ENCODE measurements at regions not wholly inside any gene's neighbourhood (a gene's known extent, or its start where the extent isn't known, plus 50 kb on each side); places are given as distances from the start of the nearest gene placed in this dataset.
A peak's percentile ranks its signal among the peaks of the same experiment; 100 is the strongest.

GRCh38 chr17:27977751-27978688 lies 64.5 kb upstream of the NLK start:
- Histone ChIP-seq H3K9ac (no peak overlapping the region), H3K27me3 (no peaks in the 10 kb centered on the region), H3K4me1 (peaks cover 0 to 20% (median 9%) of the 10 kb centered on the region in 10 experiments; a peak in 15 of 20 replicates), H4K20me1 (no peaks in the 10 kb centered on the region), H3K36me3 (no peaks in the 10 kb centered on the region), H3K27ac (no peak overlapping the region), H3K4me3 (no peak overlapping the region), H3K4me2 (0 out of 22 replicates have a peak overlapping the region, but pooled peaks of 1 of the 11 experiments have one; percentile 1), H3K9me3 (replicated peaks in 1 of 11) (peaks cover 0 to 5% (median 0%) of the 10 kb centered on the region in 11 experiments; a peak in 1 of 22 replicates)
- TF ChIP-seq Cebpa-rat (IDR thresholded peaks at IDR 0.05), result no peak

GRCh38 chr17:27978689-27979175 lies 63.7 kb upstream of the NLK start:
- H3K27me3 ChIP-seq, result no peaks in the 10 kb centered on the region
- H3K9ac ChIP-seq, result no peak overlapping the region
- no peak overlapping the region for H3K4me2 ChIP-seq
- no peak overlapping the region for H3K27ac ChIP-seq
- no peaks in the 10 kb centered on the region for H4K20me1 ChIP-seq
- H3K9me3 ChIP-seq (replicated peaks in 1 of 11), result peaks cover 0 to 5% (median 0%) of the 10 kb centered on the region in 11 experiments; a peak in 1 of 22 replicates
- H3K4me1 ChIP-seq, result peaks cover 0 to 21% (median 9%) of the 10 kb centered on the region in 10 experiments; a peak in 15 of 20 replicates
- no peak overlapping the region for H3K4me3 ChIP-seq
- no peak for TF ChIP-seq Cebpa-rat (IDR thresholded peaks at IDR 0.05)
- no peaks in the 10 kb centered on the region for H3K36me3 ChIP-seq

- H3K27ac ChIP-seq, result no peak overlapping the region
- H3K36me3 ChIP-seq, result no peaks in the 10 kb centered on the region
- no peaks in the 10 kb centered on the region for H3K9me3 ChIP-seq (replicated peaks in 1 of 11)
- TF ChIP-seq Cebpa-rat (IDR thresholded peaks at IDR 0.05), result no peak
- no peak overlapping the region for H3K9ac ChIP-seq
- H3K27me3 ChIP-seq, result no peaks in the 10 kb centered on the region
- no peaks in the 10 kb centered on the region for H4K20me1 ChIP-seq
- H3K4me2 ChIP-seq, result no peak overlapping the region
- H3K4me1 ChIP-seq, result peaks cover 4 to 26% (median 13%) of the 10 kb centered on the region in 10 experiments
- H3K4me3 ChIP-seq, result no peak overlapping the region
Observed at GRCh38 chr17:27980043-27980442, 62.4 kb upstream of the NLK start.

- no peaks in the 10 kb centered on the region for H3K9me3 ChIP-seq (replicated peaks in 1 of 11)
- H3K4me1 ChIP-seq, result peaks cover 11 to 34% (median 20%) of the 10 kb centered on the region in 10 experiments
- H3K9ac ChIP-seq, result no peak overlapping the region
- no peaks in the 10 kb centered on the region for H4K20me1 ChIP-seq
- no peak overlapping the region for H3K27ac ChIP-seq
- no peak overlapping the region for H3K4me3 ChIP-seq
- no peak for TF ChIP-seq Cebpa-rat (IDR thresholded peaks at IDR 0.05)
- H3K4me2 ChIP-seq, result peak overlapping the region in 6 of 11 experiments; percentile 4 to 81 (median 40); a peak in 7 of 22 replicates
- no peaks in the 10 kb centered on the region for H3K36me3 ChIP-seq
- no peaks in the 10 kb centered on the region for H3K27me3 ChIP-seq
Observed at GRCh38 chr17:27981978-27982377, 60.5 kb upstream of the NLK start.

- no peak overlapping the region for H3K9ac ChIP-seq
- no peak overlapping the region for H3K4me3 ChIP-seq
- no peaks in the 10 kb centered on the region for H3K9me3 ChIP-seq (replicated peaks in 1 of 11)
- no peaks in the 10 kb centered on the region for H3K27me3 ChIP-seq
- H3K36me3 ChIP-seq, result no peaks in the 10 kb centered on the region
- no peak overlapping the region for H3K27ac ChIP-seq
- TF ChIP-seq Cebpa-rat (IDR thresholded peaks at IDR 0.05), result no peak
- H3K4me2 ChIP-seq, result peak overlapping the region in 2 of 11 experiments; percentile 56 to 81; a peak in 4 of 22 replicates
- H3K4me1 ChIP-seq, result peaks cover 11 to 34% (median 20%) of the 10 kb centered on the region in 10 experiments
- H4K20me1 ChIP-seq, result no peaks in the 10 kb centered on the region
Observed at GRCh38 chr17:27982688-27983087, 59.8 kb upstream of the NLK start.

- Histone ChIP-seq H3K4me2 (no peak overlapping the region), H3K9me3 (replicated peaks in 1 of 11) (no peaks in the 10 kb centered on the region), H3K36me3 (no peaks in the 10 kb centered on the region), H3K9ac (no peak overlapping the region), H3K27me3 (no peaks in the 10 kb centered on the region), H3K4me1 (peaks cover 11 to 34% (median 20%) of the 10 kb centered on the region in 10 experiments), H3K4me3 (no peak overlapping the region), H4K20me1 (no peaks in the 10 kb centered on the region), H3K27ac (no peak overlapping the region)
- no peak for TF ChIP-seq Cebpa-rat (IDR thresholded peaks at IDR 0.05)
Observed at GRCh38 chr17:27983853-27984252, 58.6 kb upstream of the NLK start.

- H3K9ac ChIP-seq, result no peak overlapping the region
- no peak overlapping the region for H3K27ac ChIP-seq
- H3K4me1 ChIP-seq, result peaks cover 11 to 34% (median 20%) of the 10 kb centered on the region in 10 experiments
- no peak for TF ChIP-seq Cebpa-rat (IDR thresholded peaks at IDR 0.05)
- H3K9me3 ChIP-seq (replicated peaks in 1 of 11), result no peaks in the 10 kb centered on the region
- H4K20me1 ChIP-seq, result no peaks in the 10 kb centered on the region
- H3K36me3 ChIP-seq, result no peaks in the 10 kb centered on the region
- H3K4me2 ChIP-seq, result peak overlapping the region in 6 of 11 experiments; percentile 43 to 74 (median 62); a peak in 7 of 22 replicates
- H3K4me3 ChIP-seq, result no peak overlapping the region
- H3K27me3 ChIP-seq, result no peaks in the 10 kb centered on the region
Observed at GRCh38 chr17:27984404-27984803, 58.1 kb upstream of the NLK start.

GRCh38 chr17:27984816-27985215 lies 57.7 kb upstream of the NLK start:
- Histone ChIP-seq H3K27me3 (no peaks in the 10 kb centered on the region), H3K4me3 (no peak overlapping the region), H3K27ac (no peak overlapping the region), H3K9ac (no peak overlapping the region), H3K4me2 (peak overlapping the region; percentile 43 to 74 (median 60)), H3K4me1 (peaks cover 11 to 34% (median 20%) of the 10 kb centered on the region in 10 experiments), H4K20me1 (no peaks in the 10 kb centered on the region), H3K9me3 (replicated peaks in 1 of 11) (no peaks in the 10 kb centered on the region), H3K36me3 (no peaks in the 10 kb centered on the region)
- TF ChIP-seq Cebpa-rat (IDR thresholded peaks at IDR 0.05), result no peak

- no peaks in the 10 kb centered on the region for H3K36me3 ChIP-seq
- H3K27ac ChIP-seq, result no peak overlapping the region
- H4K20me1 ChIP-seq, result no peaks in the 10 kb centered on the region
- H3K4me1 ChIP-seq, result peaks cover 11 to 34% (median 20%) of the 10 kb centered on the region in 10 experiments
- TF ChIP-seq Cebpa-rat (IDR thresholded peaks at IDR 0.05), result no peak
- peak overlapping the region; percentile 43 to 74 (median 60) for H3K4me2 ChIP-seq
- H3K9me3 ChIP-seq (replicated peaks in 1 of 11), result no peaks in the 10 kb centered on the region
- no peaks in the 10 kb centered on the region for H3K27me3 ChIP-seq
- no peak overlapping the region for H3K9ac ChIP-seq
- no peak overlapping the region for H3K4me3 ChIP-seq
Observed at GRCh38 chr17:27985306-27985705, 57.2 kb upstream of the NLK start.

Data from BLaER1 treated with 17β-estradiol and CSF1 and Interleukin-3, amounts not matched to agents 10 nM and 100 nM (cell line).